ENCODE measurements at regions not wholly inside any gene's neighbourhood (a gene's known extent, or its start where the extent isn't known, plus 50 kb on each side); places are given as distances from the start of the nearest gene placed in this dataset.

- TF ChIP-seq POLR2A (IDR thresholded peaks at IDR 0.05) (no peak), CTCF (IDR thresholded peaks at IDR 0.05) (no peak), EP300 (IDR thresholded peaks at IDR 0.05) (no peak), POLR2AphosphoS5 (IDR thresholded peaks at IDR 0.05) (no peak)
- WGBS, 2 donors: 25 to 49% methylated on average over 2 of the region's 2 CpGs
- intact Hi-C loops (cut with DNase I): no loop called here
Observed at GRCh38 chr1:98084188-98084587, 163.4 kb upstream of the DPYD start.

GRCh38 chr1:98081944-98082343 is 161.1 kb upstream of the DPYD start:
- WGBS, 2 donors: 24 to 66% methylated on average over 1 of the region's 1 CpG
- Histone ChIP-seq H3K4me1 (no peaks in the 10 kb centered on the region), H3K36me3 (no peaks in the 10 kb centered on the region), H3K9me3 (no peaks in the 10 kb centered on the region), H3K27me3 (no peaks in the 10 kb centered on the region), H3K4me3 (no peak overlapping the region), H3K27ac (no peak overlapping the region)
- TF ChIP-seq EP300 (IDR thresholded peaks at IDR 0.05): no peak
- TF ChIP-seq POLR2A (IDR thresholded peaks at IDR 0.05): no peak
- no peak for TF ChIP-seq POLR2AphosphoS5 (IDR thresholded peaks at IDR 0.05)
- no peak for TF ChIP-seq CTCF (IDR thresholded peaks at IDR 0.05)
- DNase-seq: no peak
- intact Hi-C loops (cut with DNase I): no loop called here

More at GRCh38 chr1:98084188-98084587, 163.4 kb upstream of the DPYD start:
- no peaks in the 10 kb centered on the region for H3K36me3 ChIP-seq
- DNase-seq: no peak
- no peak overlapping the region for H3K27ac ChIP-seq
- H3K9me3 ChIP-seq: no peaks in the 10 kb centered on the region
- H3K4me1 ChIP-seq: no peaks in the 10 kb centered on the region
- no peaks in the 10 kb centered on the region for H3K27me3 ChIP-seq
- no peak overlapping the region for H3K4me3 ChIP-seq

- WGBS, 2 donors: 84 to 86% methylated on average over 2 of the region's 2 CpGs
- Histone ChIP-seq H3K36me3 (no peaks in the 10 kb centered on the region), H3K27me3 (no peaks in the 10 kb centered on the region), H3K4me3 (no peak overlapping the region), H3K9me3 (no peaks in the 10 kb centered on the region), H3K27ac (no peak overlapping the region), H3K4me1 (no peaks in the 10 kb centered on the region)
- DNase-seq: no peak
- intact Hi-C loops (cut with DNase I): no loop called here
- TF ChIP-seq EP300 (IDR thresholded peaks at IDR 0.05) (no peak), POLR2A (IDR thresholded peaks at IDR 0.05) (no peak), CTCF (IDR thresholded peaks at IDR 0.05) (no peak), POLR2AphosphoS5 (IDR thresholded peaks at IDR 0.05) (no peak)
Observed at GRCh38 chr1:98078596-98078995, 157.8 kb upstream of the DPYD start.

GRCh38 chr1:98077691-98078090 is 156.9 kb upstream of the DPYD start:
- no peaks in the 10 kb centered on the region for H3K36me3 ChIP-seq
- no peaks in the 10 kb centered on the region for H3K27me3 ChIP-seq
- TF ChIP-seq POLR2AphosphoS5 (IDR thresholded peaks at IDR 0.05): no peak
- TF ChIP-seq POLR2A (IDR thresholded peaks at IDR 0.05): no peak
- TF ChIP-seq CTCF (IDR thresholded peaks at IDR 0.05): no peak
- no peak for TF ChIP-seq EP300 (IDR thresholded peaks at IDR 0.05)
- intact Hi-C loops (cut with DNase I): no loop called here
- no peak overlapping the region for H3K4me3 ChIP-seq
- H3K27ac ChIP-seq: no peak overlapping the region
- H3K4me1 ChIP-seq: no peaks in the 10 kb centered on the region
- no peak for DNase-seq
- H3K9me3 ChIP-seq: no peaks in the 10 kb centered on the region
- WGBS, 2 donors: 93 to 97% methylated on average over 2 of the region's 2 CpGs

GRCh38 chr1:98075626-98076025 is 154.8 kb upstream of the DPYD start:
- Histone ChIP-seq H3K4me3 (no peak overlapping the region), H3K36me3 (no peaks in the 10 kb centered on the region), H3K27ac (no peak overlapping the region), H3K27me3 (no peaks in the 10 kb centered on the region), H3K9me3 (no peaks in the 10 kb centered on the region), H3K4me1 (no peaks in the 10 kb centered on the region)
- intact Hi-C loops (cut with DNase I): no loop called here
- 66 to 84% methylated on average over 1 of the region's 1 CpG for WGBS, 2 donors
- no peak for TF ChIP-seq POLR2A (IDR thresholded peaks at IDR 0.05)
- no peak for TF ChIP-seq POLR2AphosphoS5 (IDR thresholded peaks at IDR 0.05)
- DNase-seq: no peak
